Uterus (tissue), 2 donors: ENCODE measurements at regions not wholly inside any gene's neighbourhood (a gene's known extent, or its start where the extent isn't known, plus 50 kb on each side); places are given as distances from the start of the nearest gene placed in this dataset.

ENCODE experiments used
- CTCF ChIP-seq, 4 experiments: fragments of 200-600 bp in 2 of 4; fragments of 450-650 bp in 2 of 4; sonication (generic) in 2 of 4; IDR thresholded peaks; one replicate each; pipeline ENCODE4 v1.5.1; 2016 to 2019; ENCODE audit warnings: antibody characterized with exemption in 4 of 4, mild to moderate bottlenecking in 2 of 4, moderate library complexity in 1 of 4
- POLR2A ChIP-seq, 2 donors: fragments of 450-650 bp; IDR thresholded peaks; one replicate each; pipeline ENCODE4 v1.6.1; 2016; ENCODE audit warnings: antibody characterized with exemption in 2 of 2, mild to moderate bottlenecking in 1 of 2, moderate library complexity in 1 of 2

DNA sequence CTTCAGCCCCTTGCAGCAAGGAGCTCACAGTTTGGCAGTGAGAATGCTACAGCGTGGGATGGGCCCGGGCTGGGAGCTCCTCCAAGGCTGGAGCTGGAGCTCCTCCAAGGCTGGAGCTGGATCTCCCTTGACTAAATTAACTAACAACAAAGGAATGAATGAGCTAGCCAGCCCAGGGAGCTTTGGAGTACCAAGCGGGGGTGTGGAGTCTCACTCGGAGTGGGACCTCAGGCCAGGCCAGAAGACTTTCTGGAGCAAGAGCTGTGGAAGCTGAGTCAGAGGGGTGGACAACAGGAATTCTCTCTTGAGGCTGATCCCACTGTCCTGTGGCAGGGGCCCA is 244.7 kb upstream of the HS6ST1 start:
- TF ChIP-seq CTCF (IDR thresholded peaks at IDR 0.05) (no peak), POLR2A (IDR thresholded peaks at IDR 0.05) (no peak)
